Hypothalamus (tissue), 51 donors: ENCODE measurements at regions not wholly inside any gene's neighbourhood (a gene's known extent, or its start where the extent isn't known, plus 50 kb on each side); places are given as distances from the start of the nearest gene placed in this dataset.
A peak's percentile ranks its signal among the peaks of the same experiment; 100 is the strongest.

Experiments used
- DNase-seq, 51 donors: peaks; one replicate each; lab custom pipeline; 2025; lab: John Stamatoyannopoulos, UW

- no peak for DNase-seq
Measured at GRCh38 chr3:99145031-99145430, 243.5 kb upstream of the DCBLD2 start.

- DNase-seq = no peak
Measured at GRCh38 chr3:99143493-99143892, 242.0 kb upstream of the DCBLD2 start.

GRCh38 chr3:99134986-99135385, 233.5 kb upstream of the DCBLD2 start:
- DNase-seq = no peak

- DNase-seq = no peak
Measured at GRCh38 chr3:99131876-99132275, 230.4 kb upstream of the DCBLD2 start.

GRCh38 chr3:99128725-99129505, 227.4 kb upstream of the DCBLD2 start:
- peak in 6 of 51 donors; percentile 1 to 25 (median 8) for DNase-seq

GRCh38 chr3:99128235-99128634, 226.7 kb upstream of the DCBLD2 start:
- no peak for DNase-seq

- no peak for DNase-seq
Measured at GRCh38 chr3:99126316-99126715, 224.8 kb upstream of the DCBLD2 start.

GRCh38 chr3:99119385-99119784, 217.9 kb upstream of the DCBLD2 start:
- no peak for DNase-seq

- no peak for DNase-seq
Measured at GRCh38 chr3:99118381-99118780, 216.9 kb upstream of the DCBLD2 start.

GRCh38 chr3:99114565-99115291, 213.2 kb upstream of the DCBLD2 start:
- DNase-seq = no peak

GRCh38 chr3:99111235-99111634, 209.7 kb upstream of the DCBLD2 start:
- no peak for DNase-seq

GRCh38 chr3:99110401-99110800, 208.9 kb upstream of the DCBLD2 start:
- DNase-seq = no peak

- no peak for DNase-seq
Measured at GRCh38 chr3:99108508-99108907, 207.0 kb upstream of the DCBLD2 start.

GRCh38 chr3:99094606-99095005, 193.1 kb upstream of the DCBLD2 start:
- no peak for DNase-seq

GRCh38 chr3:99087277-99087676, 185.8 kb upstream of the DCBLD2 start:
- no peak for DNase-seq

GRCh38 chr3:99084826-99085225, 183.3 kb upstream of the DCBLD2 start:
- no peak for DNase-seq

GRCh38 chr3:99084156-99084555, 182.7 kb upstream of the DCBLD2 start:
- no peak for DNase-seq

- peak in 8 of 51 donors; percentile 11 to 61 (median 26) for DNase-seq
Measured at GRCh38 chr3:99071096-99071495, 169.6 kb upstream of the DCBLD2 start.

GRCh38 chr3:99069973-99070372, 168.5 kb upstream of the DCBLD2 start:
- no peak for DNase-seq

GRCh38 chr3:99066863-99067262, 165.4 kb upstream of the DCBLD2 start:
- DNase-seq = no peak

- no peak for DNase-seq
Measured at GRCh38 chr3:99049164-99049563, 147.7 kb upstream of the DCBLD2 start.

GRCh38 chr3:99041747-99042146, 140.3 kb upstream of the DCBLD2 start:
- DNase-seq = no peak
